ACHN (cell line): ENCODE measurements at regions not wholly inside any gene's neighbourhood (a gene's known extent, or its start where the extent isn't known, plus 50 kb on each side); places are given as distances from the start of the nearest gene placed in this dataset.

Source experiments
- DNase-seq: peaks from one replicate; pipeline ENCODE4 v3.0.0-alpha.2; 2015
- in situ Hi-C: cut with HindIII; loops from 2 replicates; pipeline ENCODE4 v1.10.0; 2017; ENCODE audit warnings: low sequenced_read_pairs, low pct_ligation_motif_present, low pct_unique_long_range_greater_than_20kb

DNA sequence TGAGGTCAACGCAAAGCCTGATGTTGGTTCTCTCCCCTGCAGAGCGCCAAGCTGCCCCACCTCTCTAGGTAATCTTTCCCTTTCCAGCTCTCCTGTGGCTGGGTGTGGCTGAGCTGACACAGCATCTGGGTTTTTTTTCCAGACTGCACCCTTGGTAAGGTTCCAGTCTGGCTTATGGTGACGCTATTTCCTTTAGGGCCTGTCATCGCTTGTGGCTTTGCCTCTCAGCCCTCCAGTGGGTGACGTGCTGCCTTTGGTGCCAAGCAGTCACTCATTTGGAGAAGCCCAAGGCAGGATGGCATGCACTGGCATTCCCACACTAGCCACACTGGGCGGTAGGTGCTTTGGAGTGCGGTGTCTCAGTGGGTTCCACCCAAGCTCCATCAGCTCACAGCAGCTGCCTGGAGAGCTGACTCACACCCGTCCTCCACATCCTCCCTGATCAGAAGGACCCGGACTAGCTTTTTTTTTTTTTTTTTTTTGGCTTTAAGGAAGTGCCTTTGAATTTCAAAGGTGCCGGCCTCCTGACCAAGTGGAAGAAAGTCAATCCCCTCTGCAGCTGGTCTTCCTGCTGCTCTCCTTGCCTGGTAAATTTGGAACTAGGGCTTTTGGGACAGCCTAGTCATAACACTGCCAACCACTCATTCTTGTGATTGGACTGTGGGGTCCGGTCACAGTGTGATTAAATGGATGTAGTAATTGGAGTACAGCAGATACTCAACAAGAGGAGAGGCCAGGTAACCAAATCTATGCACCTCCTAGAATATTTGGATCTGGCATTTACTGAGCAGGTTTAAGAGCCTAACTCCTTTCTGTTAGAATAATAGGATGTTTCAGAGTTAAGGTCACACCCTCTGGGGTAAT, 153.6 kb downstream of the CD83 start:
- DNase-seq, result peak; percentile 38
- in situ Hi-C loops, result no loop called here

DNA sequence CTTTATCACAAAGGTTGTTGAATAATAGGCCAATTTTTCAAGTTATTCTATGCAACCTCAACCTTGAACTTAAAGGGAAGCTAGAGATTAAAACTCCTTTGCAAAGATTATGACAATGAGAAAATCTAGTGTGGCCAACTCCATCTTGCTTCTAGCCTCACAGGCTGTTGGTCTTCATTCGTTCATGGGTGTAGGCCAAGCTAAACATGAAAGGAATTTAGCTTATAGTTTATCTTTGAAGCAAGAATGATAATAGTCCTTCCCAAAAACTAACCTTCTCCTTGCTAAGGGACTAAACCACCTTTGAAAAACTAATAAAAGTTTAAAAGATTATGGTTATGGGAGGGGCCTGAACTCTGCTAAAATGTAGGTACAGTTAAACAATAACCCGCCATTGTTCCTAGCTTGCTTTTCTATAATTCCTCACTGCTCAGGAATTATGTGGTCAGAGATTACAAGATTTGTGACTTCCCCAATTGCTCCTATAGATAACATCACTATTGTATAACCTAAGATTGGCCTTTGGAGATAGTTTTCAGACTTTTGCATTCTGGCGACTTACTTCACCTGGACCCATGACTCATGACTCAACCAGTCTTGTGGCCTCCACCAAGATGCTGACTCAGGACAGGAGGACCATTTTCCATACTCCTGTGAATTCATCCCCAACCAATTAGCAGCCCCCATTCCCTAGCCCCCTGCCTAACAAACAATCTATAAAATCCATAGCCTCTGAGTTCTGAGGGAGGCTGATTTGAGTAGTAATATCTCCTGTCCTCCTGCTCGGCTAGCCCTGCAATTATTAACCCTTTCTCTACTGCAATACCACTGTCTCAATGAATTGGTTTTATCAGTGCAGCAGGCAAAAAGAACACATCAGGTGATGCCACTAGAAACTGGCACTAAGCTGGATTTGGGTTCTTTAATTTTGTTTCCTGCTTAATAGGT, 154.5 kb downstream of the CD83 start:
- in situ Hi-C loops, result no loop called here

GRCh38 chr6:14272737-14273085, 155.1 kb downstream of the CD83 start:
- DNase-seq, result no peak
- in situ Hi-C loops, result no loop called here

More for the DNA sequence above, 154.5 kb downstream of the CD83 start:
- no peak for DNase-seq

- in situ Hi-C loops, result no loop called here
- no peak for DNase-seq
Observed at GRCh38 chr6:14273191-14273590, 155.6 kb downstream of the CD83 start.

GRCh38 chr6:14274016-14274415, 156.4 kb downstream of the CD83 start:
- in situ Hi-C loops, result no loop called here
- DNase-seq, result no peak

GRCh38 chr6:14274546-14275492, 157.2 kb downstream of the CD83 start:
- in situ Hi-C loops, result no loop called here
- no peak for DNase-seq

DNA sequence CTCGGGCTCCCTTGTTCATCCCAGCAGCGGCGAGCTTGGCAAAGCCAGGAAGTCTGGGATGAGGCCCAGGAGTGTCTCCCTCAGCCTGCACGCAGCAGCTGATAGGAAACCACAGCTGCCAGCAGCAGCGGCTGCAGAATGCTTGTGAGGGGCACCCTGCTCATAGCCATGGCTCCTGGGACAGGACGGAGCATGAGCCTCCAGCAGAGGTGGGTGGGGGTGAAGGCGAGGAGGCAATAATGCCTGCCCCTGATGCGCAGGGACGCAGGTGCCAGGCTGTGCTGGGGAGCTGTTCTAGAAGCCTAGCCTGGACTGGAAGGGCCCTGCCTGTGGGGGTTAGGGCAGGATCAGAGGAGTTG, 157.9 kb downstream of the CD83 start:
- in situ Hi-C loops, result no loop called here
- DNase-seq, result no peak

DNA sequence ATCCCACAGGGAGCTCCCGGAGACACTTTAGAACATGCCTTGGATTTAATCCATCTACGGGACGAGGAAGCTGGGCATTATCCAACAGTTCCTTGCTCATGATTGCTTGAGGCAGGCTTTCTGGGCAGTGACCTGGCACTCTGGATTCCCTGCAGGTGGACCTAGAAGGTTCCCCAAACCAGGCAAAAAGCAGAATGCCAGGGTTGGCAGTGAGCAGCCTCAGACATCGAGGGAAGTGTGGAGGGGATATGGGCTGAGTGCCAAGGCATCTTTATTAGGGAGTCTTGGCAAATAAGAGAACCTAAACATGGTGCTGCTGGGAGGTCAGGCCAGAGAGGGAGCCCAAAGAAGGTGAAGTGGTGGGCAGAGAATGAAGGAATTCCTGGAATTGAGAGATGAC, 158.5 kb downstream of the CD83 start:
- DNase-seq, result no peak
- in situ Hi-C loops, result no loop called here

DNA sequence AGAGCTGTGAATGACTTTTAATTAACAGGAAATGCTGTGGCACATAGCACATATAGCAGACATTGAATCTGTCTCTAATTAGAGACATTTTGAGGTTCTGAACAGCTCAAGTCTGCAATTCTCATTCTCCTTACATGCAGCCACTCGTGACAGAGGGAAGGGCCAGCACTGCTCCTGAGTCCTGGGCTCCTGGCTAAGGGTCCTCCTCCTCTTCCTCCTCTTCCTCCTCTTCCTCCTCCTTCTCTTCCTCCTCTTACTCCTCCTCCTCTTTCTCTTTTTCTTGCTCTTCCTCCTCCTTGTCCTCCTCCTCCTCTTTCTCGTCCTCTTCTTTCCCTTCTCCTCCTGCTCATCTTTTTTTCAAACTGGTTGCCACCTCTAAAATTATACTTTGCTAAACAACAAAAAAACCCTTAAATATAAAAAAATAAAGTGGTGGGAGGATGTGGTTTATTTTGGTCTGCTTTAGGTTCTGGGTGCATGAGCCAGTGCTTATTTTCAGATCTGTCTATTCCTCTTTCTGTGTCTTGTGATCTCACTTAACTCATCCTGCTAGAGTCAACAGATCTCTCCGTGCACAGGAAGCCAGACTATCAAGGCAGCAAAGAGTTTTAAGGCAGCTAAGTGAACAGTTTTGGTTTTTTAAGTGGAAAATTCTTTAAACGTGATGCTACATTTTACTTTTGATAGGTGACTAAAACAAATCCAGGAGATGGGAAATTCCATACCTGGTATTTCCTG, 159.3 kb downstream of the CD83 start:
- no peak for DNase-seq
- in situ Hi-C loops, result no loop called here

DNA sequence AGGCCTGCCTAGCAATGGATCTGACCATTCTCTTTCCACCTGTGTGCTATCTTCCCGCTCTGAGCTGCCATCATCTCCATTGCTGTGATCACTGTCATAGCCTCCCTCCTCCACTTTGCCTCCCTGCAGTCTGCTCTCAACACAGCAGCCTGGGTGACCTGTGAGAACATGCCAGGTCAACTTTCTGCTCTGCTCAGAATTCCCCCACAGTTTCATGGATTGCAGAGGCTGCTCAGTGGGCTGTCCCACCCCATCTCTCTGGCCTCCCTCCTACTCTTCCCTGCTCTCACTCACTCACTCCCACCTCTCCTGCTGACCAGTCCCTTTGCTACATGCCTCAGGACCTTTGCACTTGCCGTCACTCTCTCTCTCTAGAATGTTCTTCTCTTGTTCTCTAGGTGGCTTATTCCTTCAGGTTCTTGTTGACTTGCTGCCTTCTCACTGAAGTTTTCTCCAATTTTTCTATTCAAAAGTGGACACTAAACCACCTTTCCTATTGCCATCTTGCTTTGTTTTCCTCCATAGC, 159.9 kb downstream of the CD83 start:
- DNase-seq, result no peak
- in situ Hi-C loops, result no loop called here

- no peak for DNase-seq
- in situ Hi-C loops, result no loop called here
Observed at GRCh38 chr6:14278006-14278405, 160.4 kb downstream of the CD83 start.

GRCh38 chr6:14278446-14278845, 160.9 kb downstream of the CD83 start:
- in situ Hi-C loops, result no loop called here
- DNase-seq, result no peak

- no peak for DNase-seq
- in situ Hi-C loops, result no loop called here
Observed at GRCh38 chr6:14280006-14280510, 162.5 kb downstream of the CD83 start.

GRCh38 chr6:14280766-14281293, 163.3 kb downstream of the CD83 start:
- in situ Hi-C loops, result no loop called here
- no peak for DNase-seq

GRCh38 chr6:14281811-14282660, 164.5 kb downstream of the CD83 start:
- in situ Hi-C loops, result no loop called here
- no peak for DNase-seq

- in situ Hi-C loops, result no loop called here
- no peak for DNase-seq
Observed at GRCh38 chr6:14282854-14283505, 165.4 kb downstream of the CD83 start.
